Loucy (cell line): ENCODE measurements at regions not wholly inside any gene's neighbourhood (a gene's known extent, or its start where the extent isn't known, plus 50 kb on each side); places are given as distances from the start of the nearest gene placed in this dataset.

Experiments used
- EZH2phosphoT487 ChIP-seq: fragments of 200-600 bp; IDR thresholded peaks from 2 replicates; pipeline ENCODE4 v1.6.1; 2018; ENCODE audit warnings: antibody characterized with exemption, mild to moderate bottlenecking, moderate library complexity, borderline replicate concordance
- TF ChIP-seq, protein P1 (sequence below): fragments of 200-600 bp; sonication (generic); conservative IDR thresholded peaks from 2 replicates; pipeline ENCODE4 v1.5.1; 2014; ENCODE audit warnings: mild to moderate bottlenecking, antibody characterized with exemption, low read length

DNA sequence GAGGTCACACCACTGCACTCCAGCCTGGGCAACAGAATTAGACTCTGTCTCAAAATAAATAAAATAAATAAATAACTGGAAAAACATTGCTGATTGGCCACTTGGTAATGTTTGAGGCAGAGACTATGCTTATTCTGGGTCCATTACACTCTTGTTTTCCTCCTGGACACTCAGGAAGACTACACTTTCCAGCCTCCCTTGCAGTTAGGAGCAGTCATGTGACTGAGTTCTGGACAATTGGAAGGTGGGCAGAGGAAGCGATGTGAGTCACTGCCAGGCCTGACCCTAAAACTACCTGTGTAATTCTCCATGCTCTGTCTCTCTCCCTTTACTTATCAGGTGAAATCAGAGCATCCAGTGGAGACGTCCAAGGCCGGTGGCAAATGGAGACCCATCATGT is 74.4 kb downstream of the VCPKMT start:
- TF ChIP-seq, protein P1, sequence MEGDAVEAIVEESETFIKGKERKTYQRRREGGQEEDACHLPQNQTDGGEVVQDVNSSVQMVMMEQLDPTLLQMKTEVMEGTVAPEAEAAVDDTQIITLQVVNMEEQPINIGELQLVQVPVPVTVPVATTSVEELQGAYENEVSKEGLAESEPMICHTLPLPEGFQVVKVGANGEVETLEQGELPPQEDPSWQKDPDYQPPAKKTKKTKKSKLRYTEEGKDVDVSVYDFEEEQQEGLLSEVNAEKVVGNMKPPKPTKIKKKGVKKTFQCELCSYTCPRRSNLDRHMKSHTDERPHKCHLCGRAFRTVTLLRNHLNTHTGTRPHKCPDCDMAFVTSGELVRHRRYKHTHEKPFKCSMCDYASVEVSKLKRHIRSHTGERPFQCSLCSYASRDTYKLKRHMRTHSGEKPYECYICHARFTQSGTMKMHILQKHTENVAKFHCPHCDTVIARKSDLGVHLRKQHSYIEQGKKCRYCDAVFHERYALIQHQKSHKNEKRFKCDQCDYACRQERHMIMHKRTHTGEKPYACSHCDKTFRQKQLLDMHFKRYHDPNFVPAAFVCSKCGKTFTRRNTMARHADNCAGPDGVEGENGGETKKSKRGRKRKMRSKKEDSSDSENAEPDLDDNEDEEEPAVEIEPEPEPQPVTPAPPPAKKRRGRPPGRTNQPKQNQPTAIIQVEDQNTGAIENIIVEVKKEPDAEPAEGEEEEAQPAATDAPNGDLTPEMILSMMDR, result no peak
- no peak for TF ChIP-seq EZH2phosphoT487
